ENCODE measurements at regions not wholly inside any gene's neighbourhood (a gene's known extent, or its start where the extent isn't known, plus 50 kb on each side); places are given as distances from the start of the nearest gene placed in this dataset.
"Not testable (repeated sequence)": the region's sequence is repeated elsewhere in the genome, so short reads cannot be mapped to it uniquely, and the experiment has no call there.

GRCh38 chr13:85601526-85601925 lies 197.7 kb downstream of the SLITRK6 start:
- DNase-seq (ENCODE audit: low read depth): no peak

GRCh38 chr13:85597790-85598500 lies 201.3 kb downstream of the SLITRK6 start:
- no peak for DNase-seq (ENCODE audit: low read depth)

- no peak for DNase-seq (ENCODE audit: low read depth)
These were observed 207.0 kb downstream of the SLITRK6 start for GRCh38 chr13:85592211-85592610.

- DNase-seq (ENCODE audit: low read depth): no peak
These were observed 208.8 kb downstream of the SLITRK6 start for GRCh38 chr13:85590231-85590931.

- no peak for DNase-seq (ENCODE audit: low read depth)
These were observed 210.2 kb downstream of the SLITRK6 start for GRCh38 chr13:85589021-85589420.

GRCh38 chr13:85588359-85588758 lies 210.9 kb downstream of the SLITRK6 start:
- no peak for DNase-seq (ENCODE audit: low read depth)

GRCh38 chr13:85586856-85587255 lies 212.4 kb downstream of the SLITRK6 start:
- DNase-seq (ENCODE audit: low read depth): no peak

GRCh38 chr13:85586422-85586831 lies 212.8 kb downstream of the SLITRK6 start:
- DNase-seq (ENCODE audit: low read depth): no peak

- no peak for DNase-seq (ENCODE audit: low read depth)
These were observed 216.3 kb downstream of the SLITRK6 start for GRCh38 chr13:85582890-85583289.

GRCh38 chr13:85575110-85575509 lies 224.1 kb downstream of the SLITRK6 start:
- DNase-seq (ENCODE audit: low read depth): no peak

GRCh38 chr13:85567909-85568308 lies 231.3 kb downstream of the SLITRK6 start:
- no peak for DNase-seq (ENCODE audit: low read depth)

GRCh38 chr13:85565652-85566051 lies 233.6 kb downstream of the SLITRK6 start:
- DNase-seq (ENCODE audit: low read depth): no peak

- no peak for DNase-seq (ENCODE audit: low read depth)
These were observed 234.6 kb downstream of the SLITRK6 start for GRCh38 chr13:85564598-85564997.

- DNase-seq (ENCODE audit: low read depth): no peak
These were observed 236.9 kb downstream of the SLITRK6 start for GRCh38 chr13:85562282-85562681.

GRCh38 chr13:85557691-85558467 lies 241.3 kb downstream of the SLITRK6 start:
- DNase-seq (ENCODE audit: low read depth): no peak

- no peak for DNase-seq (ENCODE audit: low read depth)
These were observed 248.2 kb downstream of the SLITRK6 start for GRCh38 chr13:85551012-85551411.

- DNase-seq (ENCODE audit: low read depth): no peak
These were observed 249.4 kb downstream of the SLITRK6 start for GRCh38 chr13:85549819-85550218.

- DNase-seq (ENCODE audit: low read depth): not testable (repeated sequence)
These were observed 250.4 kb downstream of the SLITRK6 start for GRCh38 chr13:85548845-85549244.

GRCh38 chr13:85545771-85546170 lies 253.4 kb downstream of the SLITRK6 start:
- DNase-seq (ENCODE audit: low read depth): no peak

GRCh38 chr13:85544756-85545155 lies 254.5 kb downstream of the SLITRK6 start:
- DNase-seq (ENCODE audit: low read depth): no peak

- no peak for DNase-seq (ENCODE audit: low read depth)
These were observed 256.1 kb downstream of the SLITRK6 start for GRCh38 chr13:85543144-85543543.

GRCh38 chr13:85541476-85541875 lies 257.7 kb downstream of the SLITRK6 start:
- DNase-seq (ENCODE audit: low read depth): no peak

- DNase-seq (ENCODE audit: low read depth): no peak
These were observed 260.3 kb downstream of the SLITRK6 start for GRCh38 chr13:85538957-85539356.
